Duodenal mucosa (tissue), 2 donors: ENCODE measurements at regions not wholly inside any gene's neighbourhood (a gene's known extent, or its start where the extent isn't known, plus 50 kb on each side); places are given as distances from the start of the nearest gene placed in this dataset.

Experiments
- H3K27ac ChIP-seq: one replicate; pipeline ENCODE4 v1.7.0; 2013; ENCODE audit warnings: low read depth, low read length
- H3K27me3 ChIP-seq, 2 donors: one replicate each; pipeline ENCODE4 v1.7.0; 2013; ENCODE audit warnings: low read length in 2 of 2, control low read depth in 1 of 2; ENCODE audit not compliant: insufficient read depth in 2 of 2, control insufficient read depth in 1 of 2
- H3K36me3 ChIP-seq, 2 donors: one replicate each; pipeline ENCODE4 v1.7.0; 2013; ENCODE audit warnings: low read length in 2 of 2, control low read depth in 1 of 2; ENCODE audit not compliant: insufficient read depth in 2 of 2, control insufficient read depth in 1 of 2
- H3K4me1 ChIP-seq, 2 donors: one replicate each; pipeline ENCODE4 v1.7.0; 2013; ENCODE audit warnings: low read length in 2 of 2, control low read depth in 1 of 2; ENCODE audit not compliant: insufficient read depth in 2 of 2, control insufficient read depth in 1 of 2
- H3K4me3 ChIP-seq, 2 donors: one replicate each; pipeline ENCODE4 v1.7.0; 2013; ENCODE audit warnings: low read length in 2 of 2, low read depth in 1 of 2
- H3K9ac ChIP-seq, 2 donors: one replicate each; pipeline ENCODE4 v1.7.0; 2013; ENCODE audit warnings: low read length in 2 of 2, low read depth in 1 of 2
- H3K9me3 ChIP-seq, 2 donors: one replicate each; pipeline ENCODE4 v1.7.0; 2013; ENCODE audit warnings: low read length in 2 of 2, control low read depth in 1 of 2; ENCODE audit not compliant: control insufficient read depth in 1 of 2

DNA sequence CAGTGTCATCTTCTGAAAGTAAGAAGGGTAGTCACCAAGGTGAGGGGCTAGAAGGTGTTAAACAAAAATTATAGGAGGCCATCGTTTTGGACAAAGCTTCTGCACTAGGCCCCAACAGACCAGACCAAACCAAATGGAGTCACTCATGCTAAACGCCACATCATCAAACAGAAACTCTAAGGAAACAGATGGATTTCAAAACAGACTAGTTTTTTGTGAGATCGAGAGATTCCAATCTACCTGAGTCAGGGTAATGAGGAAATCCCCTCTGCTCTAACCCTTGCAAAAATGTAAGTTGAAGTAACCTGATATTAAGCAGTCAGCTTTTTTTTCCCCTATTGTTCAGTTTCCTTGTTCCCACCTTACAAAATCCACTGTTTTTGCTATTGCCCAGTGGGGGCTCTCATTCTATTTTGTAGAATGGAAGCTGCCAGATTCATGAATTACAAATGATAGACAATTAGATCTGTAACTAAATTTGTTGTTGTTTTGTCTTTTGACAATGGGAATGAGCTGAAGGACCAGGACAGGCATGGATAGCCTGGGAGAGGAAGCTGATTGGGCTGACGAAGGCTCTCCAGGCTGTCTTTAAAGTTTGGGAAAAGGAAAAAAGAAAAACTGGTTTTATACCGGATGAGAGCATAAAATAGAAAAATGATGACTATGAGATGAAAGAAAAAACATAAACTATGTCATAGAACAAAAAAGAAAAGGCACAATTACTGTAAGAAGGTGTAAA, 94.7 kb upstream of the ADAMTSL1 start:
- no peak overlapping the region for H3K4me3 ChIP-seq
- H3K9me3 ChIP-seq = no peaks in the 10 kb centered on the region
- no peaks in the 10 kb centered on the region for H3K27me3 ChIP-seq
- no peak overlapping the region for H3K27ac ChIP-seq
- H3K4me1 ChIP-seq = no peaks in the 10 kb centered on the region
- no peak overlapping the region for H3K9ac ChIP-seq
- H3K36me3 ChIP-seq = no peaks in the 10 kb centered on the region

DNA sequence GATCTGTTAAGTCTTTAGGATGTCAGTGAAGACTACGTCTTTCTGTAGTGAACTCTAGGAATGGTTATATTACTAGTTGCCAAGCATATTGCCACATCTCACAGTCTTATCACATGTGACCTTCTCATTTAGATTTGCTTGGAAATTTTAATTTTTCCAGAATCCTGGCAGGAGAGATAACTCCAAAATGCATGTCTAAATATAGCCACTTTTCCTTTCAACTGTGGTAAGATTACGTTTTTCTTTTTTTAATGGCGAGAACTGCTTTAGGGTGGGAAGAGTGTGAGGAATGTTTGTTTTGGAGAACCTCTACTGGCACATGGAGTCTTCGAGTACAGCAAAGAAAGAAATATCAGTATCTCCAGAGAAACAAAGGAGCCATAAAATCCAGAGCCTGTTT, 91.7 kb upstream of the ADAMTSL1 start:
- no peak overlapping the region for H3K27ac ChIP-seq
- no peak overlapping the region for H3K4me3 ChIP-seq
- H3K4me1 ChIP-seq = no peaks in the 10 kb centered on the region
- H3K36me3 ChIP-seq = no peaks in the 10 kb centered on the region
- H3K9ac ChIP-seq = no peak overlapping the region
- H3K9me3 ChIP-seq = no peaks in the 10 kb centered on the region
- no peaks in the 10 kb centered on the region for H3K27me3 ChIP-seq

DNA sequence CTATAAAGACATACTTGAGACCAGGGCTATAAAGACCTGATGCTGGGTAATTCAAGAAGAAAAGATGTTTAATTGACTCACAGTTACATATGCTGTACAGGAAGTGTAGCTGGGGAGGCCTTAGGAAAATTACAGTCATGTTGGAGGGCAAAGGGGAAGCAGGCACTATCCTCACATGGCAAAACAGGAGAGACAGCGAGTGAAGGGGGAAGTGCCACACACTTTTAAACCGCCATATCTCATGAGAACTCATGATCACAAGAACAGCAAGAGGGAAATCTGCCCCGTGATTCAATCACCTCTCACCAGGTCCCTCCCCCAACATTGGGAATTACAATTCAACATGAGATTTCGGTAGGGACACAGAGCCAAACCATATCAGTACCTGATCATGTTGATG, 89.9 kb upstream of the ADAMTSL1 start:
- no peaks in the 10 kb centered on the region for H3K27me3 ChIP-seq
- no peaks in the 10 kb centered on the region for H3K4me1 ChIP-seq
- H3K9ac ChIP-seq = no peak overlapping the region
- H3K36me3 ChIP-seq = no peaks in the 10 kb centered on the region
- no peak overlapping the region for H3K4me3 ChIP-seq
- H3K27ac ChIP-seq = no peak overlapping the region
- H3K9me3 ChIP-seq = no peaks in the 10 kb centered on the region

DNA sequence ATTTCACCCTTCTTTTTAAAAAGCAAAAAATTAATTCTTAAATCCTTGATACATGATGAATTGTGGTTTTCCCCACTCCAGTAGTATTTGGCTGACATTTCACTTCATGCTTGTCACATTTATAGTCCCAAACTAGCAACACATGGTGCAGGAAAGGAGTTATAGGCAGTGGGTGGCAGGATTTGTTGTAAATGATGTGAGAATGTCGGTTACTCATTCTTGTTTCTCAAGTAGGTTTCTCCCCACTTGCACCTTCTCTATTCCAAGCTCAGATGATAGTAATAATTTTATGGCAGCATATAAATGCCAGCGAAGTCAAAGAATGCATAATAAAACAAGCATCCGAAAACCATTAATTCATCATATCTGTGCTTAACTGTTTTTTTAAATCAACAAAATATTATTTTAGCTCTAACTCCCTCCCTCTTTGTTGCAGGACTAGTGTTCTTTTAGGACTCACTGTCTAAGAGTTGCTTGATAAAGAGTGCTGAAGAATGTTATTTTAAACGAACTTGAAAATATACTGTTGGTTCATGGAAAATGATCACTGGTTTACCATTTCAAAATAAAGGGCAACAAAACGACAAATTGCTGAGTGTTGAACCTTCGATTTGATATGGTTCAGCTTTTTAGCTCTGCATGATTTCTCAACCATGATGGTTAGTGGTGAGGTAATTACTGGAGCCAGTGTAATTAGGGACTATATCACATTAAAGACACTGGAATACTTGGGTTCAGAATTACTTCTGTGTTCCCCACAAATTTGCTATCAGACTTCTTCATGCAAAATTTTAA, 88.1 kb upstream of the ADAMTSL1 start:
- Histone ChIP-seq H3K27ac (no peak overlapping the region), H3K9me3 (no peaks in the 10 kb centered on the region), H3K4me3 (no peak overlapping the region), H3K4me1 (no peaks in the 10 kb centered on the region), H3K9ac (no peak overlapping the region), H3K27me3 (no peaks in the 10 kb centered on the region), H3K36me3 (no peaks in the 10 kb centered on the region)

- no peak overlapping the region for H3K4me3 ChIP-seq
- no peaks in the 10 kb centered on the region for H3K27me3 ChIP-seq
- H3K27ac ChIP-seq = no peak overlapping the region
- H3K9me3 ChIP-seq = no peaks in the 10 kb centered on the region
- H3K36me3 ChIP-seq = no peaks in the 10 kb centered on the region
- H3K4me1 ChIP-seq = no peaks in the 10 kb centered on the region
- H3K9ac ChIP-seq = no peak overlapping the region
These were observed 83.6 kb upstream of the ADAMTSL1 start for GRCh38 chr9:18390393-18390792.

DNA sequence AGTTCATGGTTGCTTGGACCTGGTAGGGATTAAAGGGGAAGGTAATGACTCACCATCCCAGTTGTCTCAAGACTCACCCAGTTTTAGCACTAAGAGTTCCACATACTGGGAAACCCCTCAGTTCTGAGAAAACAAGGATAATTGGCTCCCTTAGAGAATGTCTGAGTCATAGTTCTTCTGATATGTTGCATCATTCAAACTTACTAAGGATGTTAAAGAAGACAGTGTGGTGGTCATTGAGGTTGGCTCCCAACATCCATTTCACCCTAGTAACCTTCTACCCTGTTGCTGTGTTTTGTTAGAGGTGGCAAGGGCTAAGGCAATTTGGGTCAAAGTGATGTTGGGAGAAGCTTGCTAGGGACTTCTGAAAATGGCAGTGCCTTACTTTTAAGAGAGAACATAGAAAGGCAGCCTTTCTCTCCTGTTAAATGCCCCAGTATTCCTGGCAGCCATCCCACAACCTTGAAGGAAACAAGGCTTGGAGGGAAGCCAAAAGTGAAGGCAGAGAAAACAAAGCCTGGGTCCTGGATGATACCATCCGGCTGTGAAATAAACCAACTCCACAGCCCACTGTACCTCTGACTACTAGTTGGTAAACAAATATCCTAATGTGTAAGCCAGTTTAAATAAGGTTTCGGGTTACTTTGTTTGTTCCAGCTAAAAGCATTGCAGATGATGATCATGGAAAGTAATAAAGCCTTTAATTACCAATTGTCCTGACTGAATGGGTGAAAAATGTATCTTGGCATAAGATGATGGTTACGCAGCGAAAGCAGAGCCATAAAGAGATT, 80.4 kb upstream of the ADAMTSL1 start:
- Histone ChIP-seq H3K27me3 (no peaks in the 10 kb centered on the region), H3K27ac (no peak overlapping the region), H3K36me3 (no peaks in the 10 kb centered on the region), H3K9me3 (no peaks in the 10 kb centered on the region), H3K9ac (no peak overlapping the region), H3K4me1 (no peaks in the 10 kb centered on the region), H3K4me3 (no peak overlapping the region)

DNA sequence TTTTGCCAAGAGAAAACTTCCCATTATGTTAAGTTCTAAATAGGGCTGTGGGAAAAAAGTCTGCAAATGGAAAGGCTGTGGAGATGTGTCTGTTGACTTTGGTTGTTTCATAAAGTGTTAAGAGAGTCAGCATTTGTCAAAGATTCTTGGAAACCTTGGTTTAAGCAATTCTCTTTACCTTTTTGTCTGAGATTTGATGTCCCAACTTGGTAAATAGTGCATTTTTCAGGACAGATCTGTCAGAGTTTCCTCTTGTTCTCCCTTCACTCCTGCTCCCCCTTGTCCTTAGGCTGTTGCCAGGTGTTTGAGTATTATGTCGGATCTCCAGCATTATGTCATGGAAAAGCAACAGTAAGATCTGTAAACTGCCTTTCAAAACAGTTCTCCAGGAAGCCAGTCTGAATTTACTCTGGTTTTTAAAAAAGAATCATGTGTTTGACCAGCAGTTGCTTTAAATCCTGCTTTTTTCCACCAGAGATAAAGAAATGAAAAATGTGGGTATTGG, 79.1 kb upstream of the ADAMTSL1 start:
- Histone ChIP-seq H3K27ac (no peak overlapping the region), H3K9me3 (no peaks in the 10 kb centered on the region), H3K9ac (no peak overlapping the region), H3K4me3 (no peak overlapping the region), H3K36me3 (no peaks in the 10 kb centered on the region), H3K4me1 (no peaks in the 10 kb centered on the region), H3K27me3 (no peaks in the 10 kb centered on the region)

DNA sequence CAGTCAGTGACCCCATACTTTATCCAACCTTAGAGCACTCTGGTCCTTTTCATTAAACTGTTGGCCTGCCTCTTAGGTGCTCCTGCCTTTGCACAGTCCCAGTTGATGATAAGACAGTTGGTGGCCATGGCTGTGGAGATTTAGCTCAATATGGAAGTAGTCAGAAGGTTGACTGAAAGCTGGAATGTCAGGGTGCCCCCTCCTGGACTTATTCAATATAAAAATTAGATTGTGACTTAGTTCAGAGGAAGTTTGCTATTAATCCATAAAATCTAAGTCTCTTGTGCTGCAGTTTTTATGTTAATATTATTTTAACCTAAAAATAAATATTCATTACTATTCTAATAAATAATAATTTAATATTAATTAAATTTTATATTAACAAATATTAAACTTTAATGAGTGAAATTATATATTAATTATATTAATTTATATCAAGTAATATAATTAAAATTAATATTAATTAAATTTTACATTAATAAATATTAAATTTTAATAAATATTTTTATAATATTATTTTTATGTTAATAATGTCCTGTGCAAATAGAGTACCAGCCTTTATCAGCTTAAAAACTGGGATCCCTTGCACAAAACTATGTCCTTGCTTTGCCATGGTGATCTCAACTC, 77.7 kb upstream of the ADAMTSL1 start:
- Histone ChIP-seq H3K36me3 (no peaks in the 10 kb centered on the region), H3K27ac (no peak overlapping the region), H3K4me1 (no peaks in the 10 kb centered on the region)

DNA sequence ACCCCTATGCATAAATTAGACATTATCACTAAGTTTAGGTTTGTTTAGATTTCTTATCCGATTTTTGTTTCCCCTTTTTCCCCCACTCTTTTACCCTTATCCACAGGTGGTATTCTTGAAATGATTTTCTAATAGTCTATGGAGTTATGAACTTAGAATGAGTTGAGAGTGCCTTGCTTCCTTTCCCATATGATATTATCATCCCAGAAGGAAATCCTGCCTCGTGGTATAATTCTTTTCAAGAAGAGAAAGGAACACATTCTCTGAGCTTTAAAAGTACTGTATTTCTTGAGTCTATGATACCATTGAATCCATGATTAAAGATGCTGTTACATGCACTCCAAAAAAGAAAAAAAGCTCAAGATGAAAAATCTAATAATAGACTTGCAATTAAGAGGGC, 76.9 kb upstream of the ADAMTSL1 start:
- H3K9ac ChIP-seq = no peak overlapping the region
- H3K4me1 ChIP-seq = no peaks in the 10 kb centered on the region
- H3K27ac ChIP-seq = no peak overlapping the region
- H3K36me3 ChIP-seq = no peaks in the 10 kb centered on the region
- H3K4me3 ChIP-seq = no peak overlapping the region
- no peaks in the 10 kb centered on the region for H3K9me3 ChIP-seq
- no peaks in the 10 kb centered on the region for H3K27me3 ChIP-seq

More for the DNA sequence above, 77.7 kb upstream of the ADAMTSL1 start:
- no peak overlapping the region for H3K4me3 ChIP-seq
- H3K9me3 ChIP-seq = no peaks in the 10 kb centered on the region
- no peak overlapping the region for H3K9ac ChIP-seq
- no peaks in the 10 kb centered on the region for H3K27me3 ChIP-seq
